Hepatocyte (in vitro differentiated cells): ENCODE measurements at regions not wholly inside any gene's neighbourhood (a gene's known extent, or its start where the extent isn't known, plus 50 kb on each side); places are given as distances from the start of the nearest gene placed in this dataset.

ENCODE experiments used
- CTCF ChIP-seq: fragments of 200-600 bp; sonication (generic); IDR thresholded peaks from 2 replicates; pipeline ENCODE4 v1.5.1; 2016; ENCODE audit warnings: antibody characterized with exemption, mild to moderate bottlenecking; ENCODE audit not compliant: poor library complexity
- EZH2 ChIP-seq: fragments of 200-600 bp; sonication (generic); IDR thresholded peaks from 2 replicates; pipeline ENCODE4 v1.6.1; 2016; ENCODE audit warnings: antibody characterized with exemption, mild to moderate bottlenecking, borderline replicate concordance
- EZH2phosphoT487 ChIP-seq: fragments of 200-600 bp; sonication (generic); IDR thresholded peaks from one replicate; pipeline ENCODE4 v1.6.1; 2018; ENCODE audit warnings: antibody characterized with exemption, mild to moderate bottlenecking, low read depth, moderate library complexity; ENCODE audit not compliant: unreplicated experiment, severe bottlenecking

GRCh38 chr15:39508536-39508935 lies 72.3 kb upstream of the THBS1 start:
- TF ChIP-seq CTCF (no peak), EZH2 (no peak), EZH2phosphoT487 (no peak)
